ENCODE measurements at regions not wholly inside any gene's neighbourhood (a gene's known extent, or its start where the extent isn't known, plus 50 kb on each side); places are given as distances from the start of the nearest gene placed in this dataset.
"Not testable (repeated sequence)": the region's sequence is repeated elsewhere in the genome, so short reads cannot be mapped to it uniquely, and the experiment has no call there.

GRCh38 chr13:63731896-63732295 lies 2316.2 kb upstream of the PCDH20 start:
- H3K4me3 ChIP-seq, result no peak overlapping the region
- no peak for TF ChIP-seq EZH2 (IDR thresholded peaks at IDR 0.05; ENCODE audit: borderline replicate concordance)
- TF ChIP-seq CTCF (IDR thresholded peaks at IDR 0.05; ENCODE audit: poor library complexity), result no peak
- no peak for TF ChIP-seq EZH2phosphoT487 (IDR thresholded peaks at IDR 0.05; ENCODE audit: low read depth, severe bottlenecking, unreplicated experiment)
- no peaks in the 10 kb centered on the region for H3K36me3 ChIP-seq (replicated peaks; ENCODE audit: insufficient read depth, low read depth)
- no peaks in the 10 kb centered on the region for H3K9me2 ChIP-seq (replicated peaks; ENCODE audit: insufficient read depth)
- WGBS (ENCODE audit: low lambda C conversion rate, missing lambda C conversion rate), result 80% methylated on average over 3 of the region's 3 CpGs
- H3K79me2 ChIP-seq, result no peaks in the 10 kb centered on the region
- no peaks in the 10 kb centered on the region for H3K4me1 ChIP-seq (ENCODE audit: insufficient read depth)
- no peaks in the 10 kb centered on the region for H4K20me1 ChIP-seq (ENCODE audit: insufficient read depth, poor library complexity, severe bottlenecking)
- peak overlapping the region; percentile 29 for H2AFZ ChIP-seq
- no peaks in the 10 kb centered on the region for H3K9me3 ChIP-seq (ENCODE audit: low read depth)
- no peak overlapping the region for H3K4me2 ChIP-seq
- DNase-seq (ENCODE audit: low spot score), result peak; percentile 54
- H3K27me3 ChIP-seq, result no peaks in the 10 kb centered on the region
- peak overlapping the region; percentile 78 for H3K27ac ChIP-seq

- H3K27me3 ChIP-seq; H3K79me2 ChIP-seq; DNase-seq (ENCODE audit: low spot score); H2AFZ ChIP-seq; H3K4me3 ChIP-seq; H3K27ac ChIP-seq; H3K9me2 ChIP-seq (replicated peaks; ENCODE audit: insufficient read depth); H3K4me1 ChIP-seq (ENCODE audit: insufficient read depth); H4K20me1 ChIP-seq (ENCODE audit: insufficient read depth, poor library complexity, severe bottlenecking); H3K4me2 ChIP-seq; H3K36me3 ChIP-seq (replicated peaks; ENCODE audit: insufficient read depth, low read depth); H3K9me3 ChIP-seq (ENCODE audit: low read depth): not testable (repeated sequence)
- WGBS (ENCODE audit: low lambda C conversion rate, missing lambda C conversion rate), result 50% methylated on average over 2 of the region's 2 CpGs
Measured at GRCh38 chr13:63712159-63712558, 2296.5 kb upstream of the PCDH20 start.

GRCh38 chr13:63706751-63707150 lies 2291.1 kb upstream of the PCDH20 start:
- Histone ChIP-seq H3K4me3 (no peak overlapping the region), H3K27ac (no peak overlapping the region), H3K27me3 (no peaks in the 10 kb centered on the region), H3K9me3 (ENCODE audit: low read depth) (no peaks in the 10 kb centered on the region), H3K36me3 (replicated peaks; ENCODE audit: insufficient read depth, low read depth) (no peaks in the 10 kb centered on the region), H3K79me2 (no peaks in the 10 kb centered on the region), H3K4me1 (ENCODE audit: insufficient read depth) (no peaks in the 10 kb centered on the region), H4K20me1 (ENCODE audit: insufficient read depth, poor library complexity, severe bottlenecking) (no peaks in the 10 kb centered on the region), H3K9me2 (replicated peaks; ENCODE audit: insufficient read depth) (no peaks in the 10 kb centered on the region), H3K4me2 (no peak overlapping the region), H2AFZ (no peak overlapping the region)
- no peak for DNase-seq (ENCODE audit: low spot score)
- WGBS (ENCODE audit: low lambda C conversion rate, missing lambda C conversion rate), result 80% methylated on average over 2 of the region's 2 CpGs
- no peak for TF ChIP-seq CTCF (IDR thresholded peaks at IDR 0.05; ENCODE audit: poor library complexity)
- TF ChIP-seq EZH2phosphoT487 (IDR thresholded peaks at IDR 0.05; ENCODE audit: low read depth, severe bottlenecking, unreplicated experiment), result no peak
- TF ChIP-seq EZH2 (IDR thresholded peaks at IDR 0.05; ENCODE audit: borderline replicate concordance), result no peak

GRCh38 chr13:63704521-63704920 lies 2288.9 kb upstream of the PCDH20 start:
- no peak overlapping the region for H3K4me3 ChIP-seq
- H3K79me2 ChIP-seq, result no peaks in the 10 kb centered on the region
- H3K9me2 ChIP-seq (replicated peaks; ENCODE audit: insufficient read depth), result no peaks in the 10 kb centered on the region
- H3K27me3 ChIP-seq, result no peaks in the 10 kb centered on the region
- H4K20me1 ChIP-seq (ENCODE audit: insufficient read depth, poor library complexity, severe bottlenecking), result no peaks in the 10 kb centered on the region
- H3K9me3 ChIP-seq (ENCODE audit: low read depth), result no peaks in the 10 kb centered on the region
- no peak for TF ChIP-seq EZH2 (IDR thresholded peaks at IDR 0.05; ENCODE audit: borderline replicate concordance)
- TF ChIP-seq CTCF (IDR thresholded peaks at IDR 0.05; ENCODE audit: poor library complexity), result no peak
- no peak for TF ChIP-seq EZH2phosphoT487 (IDR thresholded peaks at IDR 0.05; ENCODE audit: low read depth, severe bottlenecking, unreplicated experiment)
- H3K36me3 ChIP-seq (replicated peaks; ENCODE audit: insufficient read depth, low read depth), result no peaks in the 10 kb centered on the region
- WGBS (ENCODE audit: low lambda C conversion rate, missing lambda C conversion rate), result 91% methylated on average over 4 of the region's 4 CpGs
- DNase-seq (ENCODE audit: low spot score), result no peak
- H3K27ac ChIP-seq, result no peak overlapping the region
- no peak overlapping the region for H3K4me2 ChIP-seq
- no peak overlapping the region for H2AFZ ChIP-seq
- no peaks in the 10 kb centered on the region for H3K4me1 ChIP-seq (ENCODE audit: insufficient read depth)

All from hepatocyte (in vitro differentiated cells).